K562 (cell line): ENCODE measurements at regions not wholly inside any gene's neighbourhood (a gene's known extent, or its start where the extent isn't known, plus 50 kb on each side); places are given as distances from the start of the nearest gene placed in this dataset.

Experiments
- CREB1 ChIP-seq, 2 experiments: sonication (generic) in 1 of 2; formaldehyde crosslinking in 1 of 2; IDR thresholded peaks; 2 replicates each; pipeline versions ENCODE4 v1.6.1 to v1.8.0; 2012 to 2022; ENCODE audit warnings: inconsistent platforms in 1 of 2, mild to moderate bottlenecking in 1 of 2, missing genetic modification reagents in 1 of 2, moderate library complexity in 1 of 2
- CTCF ChIP-seq, 3 experiments: IDR thresholded peaks in 2 of 3; conservative IDR thresholded peaks in 1 of 3; 2 replicates each; pipeline ENCODE4 v1.5.1; 2011 to 2012; ENCODE audit warnings: low read length in 3 of 3, mild to moderate bottlenecking in 3 of 3, control low read depth in 2 of 3, improper control_type of control experiment in 1 of 3, inconsistent platforms in 1 of 3, low read depth in 1 of 3, mixed read lengths in 1 of 3, moderate library complexity in 1 of 3; ENCODE audit not compliant: insufficient read depth in 2 of 3
- DMBX1 ChIP-seq: fragments of 250-450 bp; sonication (Bioruptor Pico); IDR thresholded peaks from 2 replicates; pipeline ENCODE4 v1.8.0; 2022; ENCODE audit warnings: inconsistent platforms, mild to moderate bottlenecking, moderate library complexity, borderline replicate concordance
- E2F4 ChIP-seq: sonication (generic); formaldehyde crosslinking; IDR thresholded peaks from 2 replicates; pipeline ENCODE4 v1.8.0; 2022; ENCODE audit warnings: mild to moderate bottlenecking, low read depth, missing genetic modification reagents
- EHMT2 ChIP-seq: fragments of 450-650 bp; IDR thresholded peaks from 2 replicates; pipeline ENCODE4 v1.6.1; 2018; ENCODE audit warnings: antibody characterized with exemption
- HDGF ChIP-seq: fragments of 450-650 bp; IDR thresholded peaks from 2 replicates; pipeline ENCODE4 v1.6.1; 2016
- JUND ChIP-seq, 2 experiments: IDR thresholded peaks; 2 replicates in 1 of 2; 3 replicates in 1 of 2; pipeline ENCODE4 v1.6.1; 2011; ENCODE audit warnings: borderline replicate concordance in 2 of 2, low read depth in 2 of 2, low read length in 2 of 2, improper control_type of control experiment in 1 of 2, missing biosample characterization in 1 of 2, missing genetic modification characterization in 1 of 2, missing genetic modification reagents in 1 of 2
- MLLT1 ChIP-seq, 2 experiments: fragments of 450-650 bp; IDR thresholded peaks; 2 replicates each; pipeline ENCODE4 v1.6.1; 2016
- NFYB ChIP-seq: IDR thresholded peaks from 2 replicates; pipeline ENCODE4 v1.6.1; 2011; ENCODE audit warnings: mild to moderate bottlenecking, moderate library complexity; ENCODE audit not compliant: insufficient read length; ENCODE audit errors: extremely low read depth
- NR1H2 ChIP-seq: sonication (generic); formaldehyde crosslinking; IDR thresholded peaks from 2 replicates; pipeline ENCODE4 v1.4.0; 2020; ENCODE audit warnings: mild to moderate bottlenecking, missing genetic modification reagents
- REST ChIP-seq, 2 experiments: fragments of 450-650 bp; formaldehyde crosslinking in 1 of 2; IDR thresholded peaks; 2 replicates each; pipeline versions ENCODE4 v1.4.0 to v1.6.1; 2014 to 2020; ENCODE audit warnings: mild to moderate bottlenecking in 2 of 2, borderline replicate concordance in 1 of 2, low read depth in 1 of 2
- SLC30A9 ChIP-seq: fragments of 250-450 bp; sonication (Bioruptor Pico); IDR thresholded peaks from 2 replicates; pipeline ENCODE4 v1.8.0; 2022; ENCODE audit warnings: mild to moderate bottlenecking, moderate library complexity
- TAF1 ChIP-seq: IDR thresholded peaks from 2 replicates; pipeline ENCODE4 v1.6.1; 2011; ENCODE audit warnings: mild to moderate bottlenecking, low read length, moderate library complexity; ENCODE audit not compliant: insufficient read depth, control insufficient read depth, severe bottlenecking; ENCODE audit errors: extremely low read depth
- ZNF232 ChIP-seq: sonication (generic); formaldehyde crosslinking; IDR thresholded peaks from 2 replicates; pipeline ENCODE4 v1.8.0; 2022; ENCODE audit warnings: mild to moderate bottlenecking, missing genetic modification reagents

GRCh38 chr13:104296286-104296685 is 1230.1 kb upstream of the SLC10A2 start:
- TF ChIP-seq REST (IDR thresholded peaks at IDR 0.05; ENCODE audit: borderline replicate concordance) (no peak), REST (CRISPR knock-in tag; IDR thresholded peaks at IDR 0.05; ENCODE audit: low read depth) (no peak), JUND (IDR thresholded peaks at IDR 0.05; ENCODE audit: borderline replicate concordance, low read depth, low read length) (no peak), JUND (tag; IDR thresholded peaks at IDR 0.05; ENCODE audit: borderline replicate concordance, low read depth, low read length) (no peak), CTCF (IDR thresholded peaks at IDR 0.05 in 2 of 3, conservative IDR thresholded peaks at IDR 0.05 in 1 of 3; ENCODE audit: insufficient read depth in 2 of 3, low read depth in 1 of 3, low read length in 3 of 3) (no peak), EHMT2 (no peak), ZNF232 (no peak), CREB1 (IDR thresholded peaks at IDR 0.05) (no peak), CREB1 (CRISPR knock-in tag; IDR thresholded peaks at IDR 0.05) (no peak), DMBX1 (CRISPR knock-in tag) (no peak), MLLT1 (IDR thresholded peaks at IDR 0.05) (no peak), SLC30A9 (CRISPR knock-in tag) (no peak), NR1H2 (CRISPR knock-in tag) (no peak), TAF1 (no peak), NFYB (no peak), HDGF (no peak), E2F4 (CRISPR knock-in tag) (no peak)
